Fibroblast of lung (primary cell): ENCODE measurements at regions not wholly inside any gene's neighbourhood (a gene's known extent, or its start where the extent isn't known, plus 50 kb on each side); places are given as distances from the start of the nearest gene placed in this dataset.

Experiments used
- DNase-seq, 2 donors: peaks; one replicate each; pipeline versions ENCODE4 v3.0.0 to v3.0.0-alpha.2; 2010; ENCODE audit warnings: low read depth in 2 of 2
- H2AFZ ChIP-seq: 2 replicates; pipeline ENCODE4 v1.5.1; 2012; ENCODE audit warnings: low read length, control low read depth, inconsistent platforms
- H3K27ac ChIP-seq: 2 replicates; pipeline ENCODE4 v1.5.1; 2011; ENCODE audit warnings: low read length, control low read depth; ENCODE audit not compliant: insufficient read depth
- H3K27me3 ChIP-seq: 2 replicates; pipeline ENCODE4 v1.5.1; 2011; ENCODE audit warnings: mild to moderate bottlenecking, low read length; ENCODE audit not compliant: control insufficient read depth, insufficient read depth
- H3K36me3 ChIP-seq: 2 replicates; pipeline ENCODE4 v1.5.1; 2011; ENCODE audit warnings: low read length; ENCODE audit not compliant: control insufficient read depth, insufficient read depth
- H3K4me1 ChIP-seq: 2 replicates; pipeline ENCODE4 v1.5.1; 2011; ENCODE audit warnings: low read length; ENCODE audit not compliant: control insufficient read depth, insufficient read depth; ENCODE audit errors: extremely low read depth
- H3K4me2 ChIP-seq: 2 replicates; pipeline ENCODE4 v1.5.1; 2011; ENCODE audit warnings: low read length, control low read depth; ENCODE audit not compliant: insufficient read depth; ENCODE audit errors: extremely low read depth
- H3K4me3 ChIP-seq, 4 experiments: fragments of 200-600 bp in 1 of 4; sonication (generic) in 1 of 4; replicated peaks in 1 of 4; 2 replicates each; pipeline ENCODE4 v1.5.1; 2011 to 2016; ENCODE audit warnings: low read length in 4 of 4, low read depth in 3 of 4, mild to moderate bottlenecking in 3 of 4, control low read depth in 2 of 4, inconsistent platforms in 1 of 4, mixed read lengths in 1 of 4; ENCODE audit not compliant: insufficient read depth in 1 of 4; ENCODE audit errors: control extremely low read depth in 1 of 4
- H3K79me2 ChIP-seq: 2 replicates; pipeline ENCODE4 v1.5.1; 2012; ENCODE audit warnings: mild to moderate bottlenecking, low read length, inconsistent platforms; ENCODE audit not compliant: control insufficient read depth, insufficient read depth
- H3K9ac ChIP-seq: 2 replicates; pipeline ENCODE4 v1.5.1; 2011; ENCODE audit warnings: mild to moderate bottlenecking, low read length, control low read depth; ENCODE audit not compliant: insufficient read depth
- H3K9me3 ChIP-seq: 2 replicates; pipeline ENCODE4 v1.5.1; 2012; ENCODE audit warnings: low read depth, low read length; ENCODE audit not compliant: control insufficient read depth, insufficient read depth
- H4K20me1 ChIP-seq: 2 replicates; pipeline ENCODE4 v1.5.1; 2011; ENCODE audit warnings: low read length; ENCODE audit not compliant: control insufficient read depth, insufficient read depth; ENCODE audit errors: extremely low read depth
- EZH2 ChIP-seq: IDR thresholded peaks from 2 replicates; pipeline ENCODE4 v1.5.1; 2012; ENCODE audit warnings: low read length, control low read depth, mild to moderate bottlenecking; ENCODE audit errors: missing control alignments
- TF ChIP-seq, protein P1 (sequence below), 2 donors: IDR thresholded peaks in 1 of 2; conservative IDR thresholded peaks in 1 of 2; 1 replicate in 1 of 2; 2 replicates in 1 of 2; pipeline ENCODE4 v1.5.1; 2011 to 2012; ENCODE audit warnings: low read length in 2 of 2, control low read depth in 1 of 2, inconsistent platforms in 1 of 2, low read depth in 1 of 2, mild to moderate bottlenecking in 1 of 2

DNA sequence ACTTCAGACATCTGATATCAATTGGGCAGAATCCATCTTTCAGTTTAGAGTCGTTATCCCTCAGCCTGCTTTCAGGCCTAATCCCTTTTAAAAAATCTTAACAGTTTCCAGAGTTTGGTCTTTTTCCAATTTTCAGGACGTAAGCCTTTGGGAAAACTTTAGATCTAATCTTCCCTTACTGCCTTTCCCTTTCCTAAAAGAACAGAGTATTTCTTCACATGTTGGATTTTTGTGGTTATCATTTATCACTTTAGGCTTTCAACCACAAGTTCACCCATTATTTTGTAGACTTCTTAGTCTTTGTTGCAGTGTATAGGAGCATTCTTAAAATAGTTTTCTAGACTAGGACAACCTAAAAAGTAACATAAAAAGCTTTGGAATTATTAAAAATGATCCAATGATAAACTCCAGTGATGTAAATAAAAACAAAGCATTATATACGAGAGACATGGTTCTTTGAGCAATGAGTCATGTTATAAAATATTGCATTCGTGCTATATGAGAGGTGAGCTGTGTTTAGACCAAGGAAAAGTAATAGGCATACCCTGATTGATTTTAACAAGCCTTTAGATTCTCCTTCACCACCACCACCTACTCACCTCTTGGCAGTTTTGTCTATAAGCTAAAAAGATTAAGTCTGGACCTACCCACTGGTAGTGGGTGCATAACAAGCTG is 90.4 kb upstream of the MCHR2 start:
- H3K36me3 ChIP-seq: no peaks in the 10 kb centered on the region
- no peak overlapping the region for H3K27ac ChIP-seq
- H2AFZ ChIP-seq: no peak overlapping the region
- DNase-seq: peak; percentile 36 to 83
- TF ChIP-seq, protein P1, sequence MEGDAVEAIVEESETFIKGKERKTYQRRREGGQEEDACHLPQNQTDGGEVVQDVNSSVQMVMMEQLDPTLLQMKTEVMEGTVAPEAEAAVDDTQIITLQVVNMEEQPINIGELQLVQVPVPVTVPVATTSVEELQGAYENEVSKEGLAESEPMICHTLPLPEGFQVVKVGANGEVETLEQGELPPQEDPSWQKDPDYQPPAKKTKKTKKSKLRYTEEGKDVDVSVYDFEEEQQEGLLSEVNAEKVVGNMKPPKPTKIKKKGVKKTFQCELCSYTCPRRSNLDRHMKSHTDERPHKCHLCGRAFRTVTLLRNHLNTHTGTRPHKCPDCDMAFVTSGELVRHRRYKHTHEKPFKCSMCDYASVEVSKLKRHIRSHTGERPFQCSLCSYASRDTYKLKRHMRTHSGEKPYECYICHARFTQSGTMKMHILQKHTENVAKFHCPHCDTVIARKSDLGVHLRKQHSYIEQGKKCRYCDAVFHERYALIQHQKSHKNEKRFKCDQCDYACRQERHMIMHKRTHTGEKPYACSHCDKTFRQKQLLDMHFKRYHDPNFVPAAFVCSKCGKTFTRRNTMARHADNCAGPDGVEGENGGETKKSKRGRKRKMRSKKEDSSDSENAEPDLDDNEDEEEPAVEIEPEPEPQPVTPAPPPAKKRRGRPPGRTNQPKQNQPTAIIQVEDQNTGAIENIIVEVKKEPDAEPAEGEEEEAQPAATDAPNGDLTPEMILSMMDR (conservative IDR thresholded peaks at IDR 0.05 in 1 of 2, IDR thresholded peaks at IDR 0.05 in 1 of 2; ENCODE audit: low read depth in 1 of 2, low read length in 2 of 2): no peak
- TF ChIP-seq EZH2: no peak
- H4K20me1 ChIP-seq: no peaks in the 10 kb centered on the region
- H3K4me3 ChIP-seq: no peak overlapping the region
- no peaks in the 10 kb centered on the region for H3K9me3 ChIP-seq
- H3K27me3 ChIP-seq: no peaks in the 10 kb centered on the region
- H3K4me1 ChIP-seq: no peaks in the 10 kb centered on the region
- no peaks in the 10 kb centered on the region for H3K79me2 ChIP-seq
- no peak overlapping the region for H3K9ac ChIP-seq
- no peak overlapping the region for H3K4me2 ChIP-seq

DNA sequence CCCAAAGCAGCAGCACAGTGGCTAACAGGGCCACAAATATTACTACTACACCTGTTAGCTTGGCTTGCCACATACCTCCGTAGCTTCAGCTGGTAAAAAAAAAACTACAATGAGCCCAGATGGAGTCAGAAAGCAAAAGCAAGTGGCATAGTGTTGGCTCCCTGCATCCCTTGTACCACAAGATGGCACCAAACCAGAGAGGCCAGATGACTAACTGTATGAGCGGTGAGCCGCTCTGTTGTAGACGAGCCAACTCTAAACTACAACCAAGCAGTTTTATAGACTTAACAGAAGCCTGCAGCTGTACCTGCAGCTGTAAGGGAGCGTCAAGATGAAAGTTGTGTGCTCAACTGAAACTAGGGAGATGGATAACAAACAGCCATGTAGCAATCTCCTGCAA is 84.5 kb upstream of the MCHR2 start:
- Histone ChIP-seq H3K4me3 (no peak overlapping the region), H3K4me1 (no peaks in the 10 kb centered on the region), H3K27ac (no peak overlapping the region), H2AFZ (no peak overlapping the region), H3K27me3 (no peaks in the 10 kb centered on the region), H3K36me3 (no peaks in the 10 kb centered on the region), H3K9me3 (no peaks in the 10 kb centered on the region), H3K4me2 (no peak overlapping the region), H3K9ac (no peak overlapping the region), H4K20me1 (no peaks in the 10 kb centered on the region), H3K79me2 (no peaks in the 10 kb centered on the region)
- TF ChIP-seq, protein P1 (conservative IDR thresholded peaks at IDR 0.05 in 1 of 2, IDR thresholded peaks at IDR 0.05 in 1 of 2; ENCODE audit: low read depth in 1 of 2, low read length in 2 of 2): peak; percentile 37 to 38
- TF ChIP-seq EZH2: no peak
- DNase-seq: peak; percentile 6 to 46

DNA sequence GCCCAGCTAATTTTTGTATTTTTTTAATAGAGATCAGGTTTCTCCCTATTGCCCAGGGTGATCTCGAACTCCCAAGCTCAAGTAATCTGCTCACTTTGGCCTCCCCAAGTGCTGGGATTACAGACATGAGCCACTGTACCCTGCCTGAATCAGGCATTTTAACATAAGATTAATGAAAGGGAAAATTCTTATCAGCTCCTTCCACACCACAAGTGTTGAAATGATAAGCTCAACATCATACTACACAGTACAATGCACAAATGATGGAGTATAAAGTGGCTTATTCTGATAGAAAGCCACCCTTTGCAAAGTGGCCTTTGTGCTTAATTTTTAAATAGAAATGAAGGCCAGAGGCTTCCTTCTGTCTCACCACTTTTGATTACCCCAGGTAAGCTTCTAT is 71.3 kb upstream of the MCHR2 start:
- Histone ChIP-seq H3K36me3 (no peaks in the 10 kb centered on the region), H4K20me1 (no peaks in the 10 kb centered on the region), H3K4me1 (no peaks in the 10 kb centered on the region), H3K9me3 (no peaks in the 10 kb centered on the region), H3K4me2 (no peak overlapping the region), H3K27ac (no peak overlapping the region), H3K27me3 (no peaks in the 10 kb centered on the region), H3K79me2 (no peaks in the 10 kb centered on the region), H3K9ac (no peak overlapping the region), H3K4me3 (no peak overlapping the region), H2AFZ (no peak overlapping the region)
- no peak for DNase-seq
- TF ChIP-seq, protein P1 (conservative IDR thresholded peaks at IDR 0.05 in 1 of 2, IDR thresholded peaks at IDR 0.05 in 1 of 2; ENCODE audit: low read depth in 1 of 2, low read length in 2 of 2): no peak
- no peak for TF ChIP-seq EZH2
